HG02678 (cell line): ENCODE measurements at regions not wholly inside any gene's neighbourhood (a gene's known extent, or its start where the extent isn't known, plus 50 kb on each side); places are given as distances from the start of the nearest gene placed in this dataset.

Experiments used
- ATAC-seq: cut with Tn5 transposase; IDR thresholded peaks from one replicate; pipeline ENCODE4 v1.9.1; 2021; ENCODE audit warnings: mild to moderate bottlenecking, moderate library complexity; ENCODE audit not compliant: unreplicated experiment

DNA sequence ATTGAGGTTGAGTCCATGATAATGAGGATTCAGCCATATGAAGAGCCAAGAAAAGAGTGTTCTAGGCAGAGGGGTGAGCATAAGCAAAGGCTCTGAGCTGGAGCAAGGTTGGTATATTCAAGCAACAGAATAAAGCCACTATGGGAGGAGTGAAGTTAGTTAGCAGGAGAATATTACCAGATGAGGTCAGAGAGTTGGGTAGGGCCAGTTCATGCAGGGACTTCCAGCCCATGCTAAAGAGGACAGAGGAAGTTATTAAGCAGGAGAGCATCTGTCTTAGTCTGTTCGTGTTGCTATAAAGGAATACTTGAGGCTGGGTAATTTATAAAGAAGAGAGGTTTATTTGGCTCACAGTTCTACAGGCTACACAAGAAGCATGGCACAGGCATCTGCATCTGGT lies 57.1 kb upstream of the ATG10 start:
- no peak for ATAC-seq

DNA sequence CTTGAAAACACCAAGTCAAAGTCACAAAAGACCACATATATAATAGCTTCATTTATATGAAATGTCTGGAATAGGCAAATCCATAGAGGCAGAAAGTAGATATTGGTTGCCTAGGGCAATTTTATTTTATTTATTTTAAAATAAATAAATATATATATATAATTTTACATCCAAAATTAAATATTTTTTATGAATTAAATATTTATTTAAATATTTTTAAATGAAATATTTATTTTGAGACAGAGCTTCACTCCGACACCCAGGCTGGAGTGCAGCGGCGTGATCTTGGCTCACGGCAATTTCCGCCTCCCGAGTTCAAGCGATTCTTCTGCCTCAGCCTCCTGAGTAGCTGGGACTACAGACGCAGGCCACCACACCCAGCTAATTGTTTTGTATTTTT lies 58.9 kb upstream of the ATG10 start:
- no peak for ATAC-seq

DNA sequence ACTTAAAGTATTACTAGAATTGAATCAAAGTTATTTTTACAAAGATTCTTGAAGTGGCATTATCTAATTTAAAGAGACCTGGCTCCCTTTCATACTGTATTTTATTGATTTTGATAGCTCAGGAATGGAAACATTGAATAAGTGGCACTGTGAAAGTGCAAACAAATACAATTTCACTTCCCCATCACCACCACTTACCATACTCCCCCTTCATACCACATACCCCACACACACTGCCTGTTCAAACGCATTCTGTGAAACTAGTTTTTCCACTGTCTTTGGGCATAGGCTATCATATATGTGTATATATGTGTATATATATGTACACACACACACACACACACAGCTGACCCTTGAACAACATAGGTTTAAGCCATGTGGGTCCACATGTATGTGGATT lies 62.1 kb upstream of the ATG10 start:
- peak; percentile 86 for ATAC-seq

DNA sequence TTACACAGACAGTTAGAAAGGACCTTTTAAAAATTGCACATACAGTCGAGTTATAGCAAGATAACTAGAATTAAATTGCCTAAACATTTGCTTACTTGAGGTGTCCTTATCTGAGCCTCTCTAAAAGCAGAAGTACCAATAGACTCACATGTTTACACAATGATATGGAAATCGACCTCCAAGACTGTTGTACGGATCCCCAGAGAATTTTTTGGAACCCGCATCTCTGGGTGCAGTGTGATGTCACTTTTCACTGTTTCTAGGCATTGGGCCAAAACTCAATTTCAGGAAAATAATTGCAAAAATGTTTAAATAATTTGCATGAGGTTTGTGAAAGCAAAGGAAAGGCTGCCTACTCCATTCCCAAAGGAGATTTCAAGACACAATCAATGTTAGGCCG lies 63.1 kb upstream of the ATG10 start:
- ATAC-seq: no peak

DNA sequence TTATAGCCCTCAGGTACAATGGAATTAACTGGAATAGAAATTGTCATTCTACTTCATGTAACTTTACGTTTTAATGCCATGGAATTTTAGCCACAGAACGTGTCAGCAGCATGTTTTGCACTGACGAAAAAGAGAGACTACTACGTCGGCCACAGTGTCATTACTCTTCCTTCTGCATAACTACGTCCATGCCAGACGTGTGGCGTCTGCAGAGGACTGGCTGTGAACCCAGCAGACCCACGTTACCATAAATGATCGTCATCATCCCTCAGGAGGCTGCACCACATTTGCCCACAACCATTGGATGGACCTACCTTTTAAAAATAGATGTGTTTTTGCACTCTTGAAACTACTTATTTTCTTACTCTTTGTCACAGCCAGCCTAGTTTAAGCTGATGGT lies 63.8 kb upstream of the ATG10 start:
- ATAC-seq: no peak

DNA sequence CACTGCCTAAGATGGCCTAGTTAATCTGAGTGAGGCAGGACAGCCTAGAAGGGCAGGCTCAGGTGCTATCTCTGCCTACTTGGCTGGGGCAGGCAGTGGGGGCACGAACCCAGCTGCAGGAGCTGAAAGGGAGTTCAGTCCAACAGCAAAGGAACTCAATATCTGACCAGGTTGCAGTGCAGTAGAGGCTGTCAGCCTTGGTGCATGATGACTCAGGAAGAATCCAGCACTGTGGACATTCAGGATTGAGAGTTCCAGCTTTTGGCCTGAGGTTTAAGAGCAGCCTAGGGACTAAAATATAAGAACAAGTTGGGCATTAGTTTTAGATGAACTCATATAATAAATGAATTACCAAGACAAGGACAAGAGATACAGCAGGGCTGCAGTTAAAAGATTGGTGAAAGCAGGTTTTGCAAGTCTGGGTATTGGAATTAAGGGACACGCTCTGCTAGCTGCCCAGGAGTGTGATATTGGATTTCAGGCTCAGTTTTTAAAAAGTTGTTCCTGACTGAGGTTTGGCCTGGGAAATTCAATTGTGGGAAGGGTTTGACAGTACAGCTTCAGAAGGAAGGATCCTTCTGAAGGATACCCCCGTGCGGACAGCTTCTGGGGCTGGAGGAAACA lies 64.7 kb upstream of the ATG10 start:
- no peak for ATAC-seq

DNA sequence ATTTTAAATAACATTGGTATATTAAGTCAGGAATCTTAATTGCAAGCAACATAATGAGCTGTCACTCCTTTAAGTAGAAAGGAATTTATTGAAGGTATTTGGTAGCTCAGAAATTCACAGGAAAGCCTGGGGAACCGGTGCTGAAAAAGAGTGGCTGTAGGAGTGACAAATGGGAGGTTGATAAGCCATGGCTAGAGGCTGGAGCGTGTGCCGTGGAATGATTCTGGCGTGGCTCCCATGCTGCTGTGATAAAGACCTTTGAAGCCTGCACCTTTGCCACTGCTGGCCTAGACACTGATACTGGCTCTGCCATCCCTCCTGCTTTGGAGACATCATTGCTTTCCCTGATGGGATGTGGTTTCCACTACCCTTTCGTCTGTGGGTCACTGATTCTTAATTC lies 65.7 kb upstream of the ATG10 start:
- ATAC-seq: no peak

DNA sequence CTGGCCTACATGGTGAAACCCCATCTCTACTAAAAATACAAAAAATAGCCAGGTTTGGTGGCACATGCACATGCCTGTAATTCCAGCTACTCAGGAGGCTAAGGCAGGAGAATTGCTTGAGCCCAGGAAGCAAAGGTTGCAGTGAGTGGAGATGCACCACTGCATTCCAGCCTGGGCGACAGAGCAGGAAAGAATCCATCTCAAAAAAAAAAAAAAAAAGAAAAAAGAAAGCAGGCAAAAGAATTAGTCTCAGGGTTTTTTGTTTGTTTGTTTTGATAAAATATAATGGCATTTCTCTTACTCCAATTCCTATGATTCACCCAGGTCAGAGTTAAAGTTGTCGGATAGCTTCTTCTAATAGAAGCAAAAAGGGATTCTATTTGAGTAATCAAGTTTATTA lies 67.0 kb upstream of the ATG10 start:
- no peak for ATAC-seq

DNA sequence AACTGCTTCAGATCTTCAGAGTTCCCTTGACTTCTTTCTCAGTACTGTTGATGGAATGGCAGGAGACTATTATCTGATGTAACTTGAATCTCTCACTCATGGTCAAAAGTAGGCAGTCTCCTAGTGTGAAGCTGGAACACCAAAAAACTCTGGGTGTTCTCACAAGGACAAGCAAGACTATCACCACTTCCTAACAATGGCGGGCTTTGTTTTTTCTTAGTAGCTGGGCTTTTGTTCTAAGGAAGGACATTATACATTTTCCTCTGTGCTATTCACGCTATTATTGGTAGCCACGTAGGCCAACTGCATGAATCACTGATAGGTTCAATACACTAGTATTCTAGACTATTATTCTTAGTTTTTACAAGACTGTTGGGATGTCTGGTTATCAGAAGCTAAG lies 67.7 kb upstream of the ATG10 start:
- ATAC-seq: no peak

DNA sequence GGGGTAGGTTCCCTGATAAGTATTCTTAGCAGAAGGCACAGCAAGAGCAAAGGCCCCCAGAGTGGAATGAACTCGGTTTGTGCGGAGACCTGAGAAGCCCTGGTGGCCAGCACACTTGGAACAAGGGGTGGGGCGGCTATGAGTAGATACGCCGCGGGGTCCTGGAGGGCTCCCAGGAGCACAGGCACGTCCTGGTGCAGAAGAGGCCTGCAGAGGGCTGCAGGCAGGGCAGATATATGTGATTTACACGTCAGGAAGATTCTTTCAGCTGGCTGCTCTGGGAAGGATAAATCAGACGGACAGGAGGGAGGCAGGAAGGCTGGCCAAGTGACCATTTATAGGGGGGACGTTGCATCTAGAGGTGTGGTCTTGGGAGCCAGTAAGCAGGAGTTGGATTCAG lies 70.2 kb upstream of the ATG10 start:
- ATAC-seq: no peak

DNA sequence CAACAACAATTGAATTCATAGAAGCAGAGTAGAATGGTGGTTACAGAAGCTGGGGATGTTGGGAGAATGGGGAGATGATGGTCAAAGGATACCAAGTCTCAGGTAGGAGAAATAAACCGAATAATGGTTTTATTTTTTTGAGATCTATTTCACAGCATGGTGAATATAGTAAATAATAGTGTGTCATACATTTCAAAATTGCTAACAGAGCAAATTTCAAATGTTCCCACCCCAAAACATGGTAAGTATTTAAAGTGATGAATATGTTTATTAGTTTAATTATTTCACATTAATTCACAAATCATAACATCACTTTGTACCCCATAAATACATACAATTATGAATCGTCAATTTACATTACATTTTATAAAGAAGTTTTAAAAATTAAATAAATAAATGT lies 72.7 kb upstream of the ATG10 start:
- no peak for ATAC-seq

DNA sequence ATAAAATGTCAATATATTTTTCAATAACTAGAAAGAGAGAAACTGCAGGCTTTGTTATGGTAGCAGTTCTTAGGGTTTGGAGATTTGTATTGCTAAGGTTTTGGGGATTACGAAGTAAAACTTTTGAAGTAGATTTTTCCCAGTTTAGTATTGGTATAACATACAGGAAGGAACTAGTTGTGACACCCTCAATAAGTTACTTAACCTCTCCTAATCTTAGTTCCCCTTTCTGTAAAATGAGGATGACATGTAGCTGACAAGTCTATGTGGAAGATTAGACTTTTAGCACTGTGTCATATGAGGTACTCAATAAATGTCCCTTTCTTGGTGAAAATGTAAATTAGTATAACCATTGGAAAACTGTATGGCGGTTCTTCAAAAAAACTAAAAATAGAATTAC lies 73.4 kb upstream of the ATG10 start:
- ATAC-seq: no peak

DNA sequence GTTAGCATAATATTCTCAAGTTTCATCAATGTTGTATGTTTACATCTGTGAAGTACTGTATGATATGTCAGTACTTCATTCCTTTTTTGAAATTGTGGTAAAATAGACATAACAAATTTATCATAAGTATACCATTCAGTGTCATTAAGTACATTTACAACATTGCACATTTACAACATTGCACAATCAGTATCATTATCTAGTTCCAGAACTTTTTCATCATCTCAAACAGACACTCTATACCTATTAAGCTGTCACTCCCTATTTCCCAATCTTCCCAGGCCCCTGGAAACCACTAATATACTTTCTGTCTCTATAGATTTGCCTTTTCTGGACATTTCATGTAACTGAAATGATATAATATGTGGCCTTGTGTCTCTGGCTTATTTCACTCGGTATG lies 75.1 kb upstream of the ATG10 start:
- no peak for ATAC-seq

DNA sequence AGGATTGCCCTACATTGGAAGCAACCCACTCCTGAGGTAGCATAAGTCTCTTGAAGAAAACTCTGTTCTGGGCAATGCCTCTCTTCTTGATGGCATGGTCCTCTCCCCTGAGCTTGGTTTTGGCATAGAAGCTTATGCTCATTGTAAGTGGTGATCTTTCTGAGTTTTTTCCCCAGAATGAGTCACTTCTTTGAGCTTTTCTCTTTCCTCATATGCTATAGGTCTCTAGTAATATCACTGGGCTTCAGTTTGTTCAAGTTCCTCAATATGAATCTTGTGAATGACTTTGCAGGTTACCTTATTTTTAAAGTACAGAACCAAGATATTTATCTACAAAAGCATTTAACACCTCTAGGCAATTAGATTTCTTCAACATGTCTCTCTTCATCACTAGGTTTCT lies 76.5 kb upstream of the ATG10 start:
- ATAC-seq: no peak

DNA sequence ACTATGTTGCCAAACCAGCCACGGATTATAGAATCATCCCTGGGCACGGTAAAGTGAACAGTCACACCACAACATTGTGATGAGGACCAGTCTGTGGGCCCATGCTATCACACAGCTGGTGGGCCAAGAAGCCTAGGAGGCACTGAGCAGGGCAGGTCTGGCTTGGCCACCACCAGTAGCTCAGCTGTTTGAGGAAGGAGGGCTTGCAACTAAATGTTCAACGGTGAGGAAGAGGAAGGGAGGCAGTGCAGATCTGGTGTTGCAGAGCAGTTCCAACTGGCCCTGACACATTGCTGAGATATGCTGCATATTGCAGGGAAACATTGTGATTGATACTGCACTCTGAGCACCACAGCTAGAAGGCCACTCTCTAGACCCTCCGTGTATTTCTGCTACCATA lies 77.9 kb upstream of the ATG10 start:
- no peak for ATAC-seq

DNA sequence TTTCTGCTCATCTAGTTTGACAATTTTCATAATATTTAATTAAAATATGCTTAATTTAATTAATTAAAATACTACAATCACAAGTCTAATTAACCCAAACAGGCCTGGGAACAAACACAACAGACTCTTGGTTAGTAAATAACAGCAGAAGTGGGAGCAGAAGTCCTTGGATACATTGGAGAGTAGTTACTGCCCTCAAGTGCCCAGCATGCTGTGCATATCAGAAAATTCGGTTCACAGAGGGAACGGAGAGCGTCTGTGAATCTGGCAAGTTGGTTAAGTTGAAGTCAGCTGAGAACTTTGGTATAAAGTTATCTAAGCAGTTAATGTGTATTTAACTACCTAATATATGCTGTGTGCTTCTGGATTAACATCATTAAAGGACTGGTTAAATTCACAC lies 87.0 kb upstream of the ATG10 start:
- ATAC-seq: no peak

DNA sequence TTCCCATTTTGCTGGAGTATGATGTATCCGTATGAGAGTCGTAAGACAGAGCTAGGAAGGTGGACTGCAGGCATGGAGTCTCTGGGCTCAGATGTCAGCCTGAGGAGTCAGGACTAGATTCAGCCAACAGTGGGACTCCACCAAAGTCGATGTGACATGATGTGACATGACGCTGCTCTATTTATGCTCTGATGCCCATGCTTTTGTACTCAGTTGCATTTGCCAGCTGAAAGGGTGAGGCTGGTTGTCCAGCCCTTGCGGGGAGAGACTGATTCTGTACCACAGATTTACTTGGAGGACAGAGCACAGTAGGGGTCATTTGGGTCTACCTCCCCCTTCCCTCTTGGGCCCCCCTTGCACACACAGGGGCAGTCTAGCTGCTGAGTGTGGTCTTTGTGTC lies 88.5 kb upstream of the ATG10 start:
- ATAC-seq: no peak

DNA sequence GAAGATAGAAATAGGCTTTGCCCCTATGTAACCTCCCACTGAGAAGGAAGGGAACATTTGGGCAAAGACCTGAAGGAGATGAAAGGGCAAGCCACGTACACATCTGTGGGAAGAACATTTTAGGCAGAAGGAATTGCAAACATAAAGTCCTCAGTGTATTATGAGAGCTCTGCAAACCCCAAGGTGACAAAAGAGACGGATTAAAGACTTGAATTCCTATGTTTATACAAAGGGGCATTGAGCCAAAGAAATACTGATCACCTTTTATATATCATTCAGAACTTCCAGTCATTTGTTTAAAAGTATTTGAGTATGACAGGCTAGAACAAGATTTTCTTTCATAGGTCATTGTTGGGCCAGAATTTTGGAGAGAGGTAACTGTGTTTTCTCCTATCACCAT lies 90.2 kb upstream of the ATG10 start:
- no peak for ATAC-seq

DNA sequence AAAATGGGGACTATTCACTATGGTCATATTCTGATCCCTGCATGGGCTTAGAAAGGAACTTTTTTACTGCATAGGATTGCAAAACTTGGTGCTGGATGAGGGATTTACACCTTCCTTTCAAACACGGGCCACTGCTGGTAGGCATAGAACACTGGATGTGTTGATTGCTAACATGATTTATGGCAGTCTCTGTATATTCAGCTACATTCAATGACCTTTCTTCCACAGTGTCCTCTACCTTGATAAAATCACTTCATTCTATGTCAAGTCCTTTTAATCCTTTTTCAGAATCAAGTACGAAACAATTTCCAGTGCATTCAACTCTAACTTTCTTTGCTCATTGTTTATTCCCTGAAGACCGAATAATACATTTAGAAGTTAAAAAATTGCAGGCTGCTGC lies 91.9 kb upstream of the ATG10 start:
- no peak for ATAC-seq

DNA sequence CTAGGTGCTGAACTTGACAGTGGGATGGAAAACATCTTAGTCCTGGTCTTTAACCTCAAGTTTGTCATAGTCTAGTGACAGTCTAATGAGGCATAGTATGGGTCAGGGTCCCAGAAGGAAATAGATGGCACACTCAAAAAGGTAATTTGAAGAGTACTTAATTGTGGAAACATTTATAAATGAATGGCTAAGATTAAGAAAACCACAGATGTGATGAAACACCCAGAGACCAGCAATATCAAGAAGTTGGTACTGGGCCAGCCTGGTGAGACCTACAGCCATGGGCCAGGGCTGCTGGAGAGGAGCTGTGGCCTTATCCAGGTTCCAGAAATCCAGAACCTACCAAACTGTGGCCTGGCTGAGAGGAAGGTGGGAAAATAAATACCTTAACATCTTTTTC lies 93.5 kb upstream of the ATG10 start:
- ATAC-seq: no peak

DNA sequence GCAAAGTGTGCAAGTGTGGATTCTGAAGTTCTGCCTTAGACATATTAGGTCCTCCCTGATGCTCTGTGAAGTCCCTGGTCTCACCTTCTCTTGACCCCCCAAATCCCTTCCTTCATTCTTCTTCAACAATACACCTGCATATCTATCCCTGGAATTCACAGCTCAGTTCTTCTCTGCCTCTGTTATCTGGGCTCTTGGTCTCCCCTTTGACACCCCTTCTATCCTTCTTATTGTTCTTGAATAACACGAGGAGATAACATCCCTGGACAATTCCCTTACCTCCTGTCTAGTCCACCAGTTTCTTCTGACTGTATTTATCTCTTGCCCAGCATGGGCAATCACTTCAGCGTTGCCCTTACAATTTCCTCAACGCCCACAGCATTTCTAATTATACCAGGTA lies 104.8 kb upstream of the ATG10 start:
- no peak for ATAC-seq

DNA sequence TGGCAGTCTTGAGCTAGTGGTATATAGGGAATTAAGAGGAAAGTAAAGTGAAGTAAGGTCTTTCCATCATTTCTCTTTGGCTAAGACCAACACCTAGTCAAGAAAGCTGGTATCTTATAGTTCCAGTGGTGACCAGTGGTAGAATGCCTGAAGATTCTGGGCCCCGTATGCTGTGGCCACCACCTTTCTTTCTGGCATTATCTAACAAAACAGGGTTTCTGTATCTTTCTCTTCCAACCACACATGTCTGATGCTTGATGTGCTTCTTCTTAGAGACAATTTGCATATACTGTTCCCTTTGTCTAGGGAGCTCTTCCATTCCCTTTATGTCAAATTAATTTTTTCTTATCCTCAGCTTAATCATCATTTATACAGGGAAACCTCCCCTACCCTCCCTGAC lies 109.9 kb upstream of the SSBP2 start:
- ATAC-seq: no peak

DNA sequence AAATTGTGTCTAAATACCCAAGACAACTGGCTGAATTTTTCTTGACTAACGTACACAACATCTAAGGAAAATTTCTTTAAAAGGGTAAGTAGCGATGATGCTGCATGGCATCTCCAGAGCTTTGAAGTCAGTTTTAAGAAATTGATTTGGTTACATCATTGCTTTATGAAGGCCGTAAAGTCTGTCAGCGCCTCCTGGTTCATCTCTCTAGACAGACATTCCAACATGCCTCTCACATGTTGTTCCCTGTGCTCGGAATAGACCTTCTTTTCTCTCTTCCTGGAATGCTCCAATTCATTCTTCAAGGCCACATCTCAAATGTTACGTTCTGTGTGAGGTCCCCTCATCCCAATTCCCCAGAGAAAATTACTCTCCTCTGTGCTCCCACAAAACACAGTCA lies 108.7 kb upstream of the SSBP2 start:
- ATAC-seq: no peak
